Activated naive CD4-positive, alpha-beta T cell treated with anti-CD3 and anti-CD28 coated beads, Interleukin-2, amount 50 U/mL, for 24 hours (primary cell): ENCODE measurements at regions not wholly inside any gene's neighbourhood (a gene's known extent, or its start where the extent isn't known, plus 50 kb on each side); places are given as distances from the start of the nearest gene placed in this dataset.

Source experiments
- H3K27ac Mint-ChIP-seq: one replicate; pipeline ENCODE4 v1.8.0; 2021; ENCODE audit warnings: mild to moderate bottlenecking, mixed read lengths
- H3K27me3 Mint-ChIP-seq: one replicate; pipeline ENCODE4 v1.8.0; 2021; ENCODE audit warnings: mixed read lengths
- H3K36me3 Mint-ChIP-seq: one replicate; pipeline ENCODE4 v1.8.0; 2021; ENCODE audit warnings: mixed read lengths
- H3K4me1 Mint-ChIP-seq: one replicate; pipeline ENCODE4 v1.8.0; 2021; ENCODE audit warnings: mixed read lengths
- H3K4me3 Mint-ChIP-seq: one replicate; pipeline ENCODE4 v1.8.0; 2021; ENCODE audit warnings: mild to moderate bottlenecking, mixed read lengths
- H3K9me3 Mint-ChIP-seq: one replicate; pipeline ENCODE4 v1.8.0; 2021; ENCODE audit warnings: mixed read lengths

DNA sequence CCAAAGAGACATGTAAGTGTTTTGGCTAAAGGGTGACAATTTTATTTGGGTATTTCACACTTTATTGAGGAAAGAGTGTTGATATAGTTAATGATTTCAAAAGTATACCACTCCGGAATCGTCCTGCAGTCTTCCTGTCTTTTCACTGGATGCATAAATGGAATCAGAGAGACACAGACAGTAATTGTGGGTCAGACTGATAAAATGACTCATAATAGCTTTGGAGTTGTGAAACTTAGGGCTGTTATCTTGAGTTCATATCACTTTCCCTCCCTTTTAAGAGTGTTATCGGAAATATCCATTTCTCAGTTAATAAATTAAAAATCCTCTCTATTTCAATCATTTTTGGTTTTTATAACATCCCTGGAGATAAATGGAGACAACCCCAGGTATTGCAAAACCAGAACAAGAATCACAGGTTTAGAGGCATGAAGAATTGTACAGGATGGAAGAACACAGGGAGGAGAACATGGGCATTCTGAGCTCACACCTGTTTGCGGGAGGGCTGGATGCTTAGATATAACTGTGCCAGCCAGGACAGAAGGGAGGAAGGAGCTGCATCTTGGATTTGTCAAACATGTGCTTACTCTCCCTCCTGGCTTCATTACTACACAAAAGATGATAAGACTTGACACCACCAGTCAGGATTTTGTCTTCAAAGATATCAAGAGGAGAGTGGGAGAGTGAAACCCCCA is 185.4 kb downstream of the LMO4 start:
- H3K9me3 Mint-ChIP-seq, result no peaks in the 10 kb centered on the region
- H3K4me3 Mint-ChIP-seq, result no peak overlapping the region
- no peaks in the 10 kb centered on the region for H3K4me1 Mint-ChIP-seq
- no peak overlapping the region for H3K27ac Mint-ChIP-seq
- H3K27me3 Mint-ChIP-seq, result peaks cover 4% of the 10 kb centered on the region
- H3K36me3 Mint-ChIP-seq, result no peaks in the 10 kb centered on the region

DNA sequence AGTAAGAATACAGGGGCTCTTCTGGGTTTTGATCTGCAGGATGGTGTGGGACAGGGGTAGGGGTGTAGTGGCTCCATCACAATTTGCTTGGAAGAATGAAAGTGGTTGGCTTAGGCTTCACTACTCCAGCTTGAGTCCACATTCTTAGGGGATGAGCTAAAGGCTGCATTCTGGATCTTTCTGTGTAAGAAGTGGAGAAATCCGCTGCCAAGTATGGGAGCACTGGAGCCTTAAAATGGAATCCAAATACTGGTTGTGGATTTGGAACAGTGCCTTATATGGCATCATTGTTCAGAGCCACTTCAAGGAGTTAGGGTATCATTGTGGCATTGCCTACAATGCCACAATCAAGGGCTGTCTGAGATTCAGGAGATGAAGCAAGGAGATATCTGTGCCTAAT is 187.1 kb downstream of the LMO4 start:
- no peak overlapping the region for H3K27ac Mint-ChIP-seq
- H3K4me3 Mint-ChIP-seq, result no peak overlapping the region
- no peaks in the 10 kb centered on the region for H3K9me3 Mint-ChIP-seq
- H3K4me1 Mint-ChIP-seq, result no peaks in the 10 kb centered on the region
- peaks cover 4% of the 10 kb centered on the region for H3K27me3 Mint-ChIP-seq
- no peaks in the 10 kb centered on the region for H3K36me3 Mint-ChIP-seq

DNA sequence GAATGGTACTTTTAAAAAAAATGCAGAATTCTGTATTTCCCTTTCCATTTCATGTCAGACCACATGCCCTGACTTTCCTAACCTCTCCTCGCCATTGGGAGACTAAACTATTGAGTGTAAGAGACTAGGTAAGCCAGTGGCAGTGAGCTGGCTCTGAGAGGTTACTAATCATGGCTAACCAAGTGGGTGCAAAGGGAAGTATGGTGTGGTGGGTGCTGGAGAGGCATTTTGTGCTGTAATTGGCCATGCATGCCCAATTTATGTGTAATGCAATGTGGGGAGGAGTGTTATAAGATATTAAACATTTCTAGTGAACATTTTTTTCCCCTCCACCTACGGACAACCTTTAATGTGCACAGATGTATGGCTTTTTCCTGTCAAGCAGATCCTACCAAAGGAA is 190.1 kb downstream of the LMO4 start:
- Mint-ChIP-seq H3K4me3 (no peak overlapping the region), H3K4me1 (no peaks in the 10 kb centered on the region), H3K27me3 (peaks cover 4% of the 10 kb centered on the region), H3K36me3 (no peaks in the 10 kb centered on the region), H3K27ac (no peak overlapping the region), H3K9me3 (peaks cover 6% of the 10 kb centered on the region)

DNA sequence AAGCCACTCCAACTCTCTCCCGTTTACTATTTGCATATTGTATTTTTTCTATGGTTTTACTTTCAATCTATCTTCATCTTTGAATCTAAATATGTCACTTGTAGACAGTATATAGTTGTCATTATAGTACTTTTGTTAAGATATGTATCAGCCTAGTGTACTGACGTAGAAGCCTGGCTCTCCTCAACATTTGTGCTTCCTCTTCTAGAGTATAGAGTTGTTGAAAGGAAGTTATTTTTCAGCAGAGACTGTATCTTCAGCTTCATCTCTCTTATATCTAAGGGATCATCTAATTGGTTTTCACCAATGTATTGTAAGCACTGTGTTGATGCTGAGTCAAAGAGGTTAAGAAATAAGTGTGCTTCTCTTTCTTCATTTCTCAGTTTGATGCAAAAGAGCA is 192.8 kb downstream of the LMO4 start:
- no peak overlapping the region for H3K4me3 Mint-ChIP-seq
- H3K27me3 Mint-ChIP-seq, result no peaks in the 10 kb centered on the region
- H3K36me3 Mint-ChIP-seq, result no peaks in the 10 kb centered on the region
- no peaks in the 10 kb centered on the region for H3K4me1 Mint-ChIP-seq
- no peak overlapping the region for H3K27ac Mint-ChIP-seq
- peaks cover 6% of the 10 kb centered on the region for H3K9me3 Mint-ChIP-seq

DNA sequence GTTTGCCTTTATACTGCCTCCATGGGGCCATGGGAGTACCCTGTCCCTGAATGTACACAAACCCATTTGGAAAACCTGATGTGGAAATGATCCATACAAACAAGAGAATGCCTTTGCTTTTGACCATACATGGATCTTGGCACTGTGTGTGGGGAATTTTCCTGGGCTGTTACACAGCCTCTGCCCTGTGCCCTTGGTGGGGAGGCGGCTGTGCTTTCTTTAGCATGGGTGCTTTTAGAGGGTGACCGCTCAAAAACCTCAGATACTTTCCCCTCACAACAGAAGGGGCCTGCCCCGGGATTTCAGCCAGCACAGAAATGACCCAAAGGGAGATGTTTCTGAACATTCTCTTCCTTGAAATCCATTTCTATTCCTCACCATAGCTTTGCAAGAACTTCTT is 194.8 kb downstream of the LMO4 start:
- no peak overlapping the region for H3K4me3 Mint-ChIP-seq
- H3K36me3 Mint-ChIP-seq, result no peaks in the 10 kb centered on the region
- H3K27me3 Mint-ChIP-seq, result peaks cover 1% of the 10 kb centered on the region
- H3K4me1 Mint-ChIP-seq, result no peaks in the 10 kb centered on the region
- peaks cover 6% of the 10 kb centered on the region for H3K9me3 Mint-ChIP-seq
- no peak overlapping the region for H3K27ac Mint-ChIP-seq

DNA sequence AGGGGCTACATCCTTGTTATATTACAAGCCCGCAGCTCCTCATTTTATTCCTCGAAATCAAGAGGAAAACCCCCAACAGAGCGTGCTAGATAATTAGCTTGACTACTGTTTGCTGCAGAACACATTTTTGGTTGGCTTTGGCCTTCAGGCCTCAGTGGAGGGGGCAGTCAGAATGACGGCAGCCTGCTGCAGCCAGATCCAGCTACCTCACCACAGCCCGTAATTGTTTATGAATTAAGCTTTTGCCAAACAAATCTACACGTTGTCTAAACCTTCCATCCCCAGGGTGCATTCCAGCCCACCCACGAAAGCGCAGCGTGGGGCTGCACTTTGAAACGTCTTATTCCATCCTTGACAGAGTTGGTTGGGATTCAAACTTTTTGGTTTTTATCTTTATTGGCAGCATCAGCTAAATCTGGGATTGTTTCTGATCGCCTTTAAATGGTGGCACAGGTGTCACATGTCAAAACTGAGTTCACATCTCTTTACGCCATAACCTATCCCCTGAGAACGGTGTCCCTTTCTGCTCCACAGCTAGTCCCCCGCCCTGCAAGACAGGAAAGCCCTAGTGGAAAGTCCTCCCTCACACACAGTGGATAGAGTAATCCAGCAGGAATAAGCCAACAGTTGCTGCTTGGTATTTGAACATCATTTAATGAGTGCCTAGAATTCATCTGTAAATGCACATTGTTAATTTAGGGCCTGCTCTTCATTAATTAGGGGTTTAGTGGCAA is 195.5 kb downstream of the LMO4 start:
- H3K36me3 Mint-ChIP-seq, result no peaks in the 10 kb centered on the region
- H3K27ac Mint-ChIP-seq, result no peak overlapping the region
- peaks cover 6% of the 10 kb centered on the region for H3K9me3 Mint-ChIP-seq

DNA sequence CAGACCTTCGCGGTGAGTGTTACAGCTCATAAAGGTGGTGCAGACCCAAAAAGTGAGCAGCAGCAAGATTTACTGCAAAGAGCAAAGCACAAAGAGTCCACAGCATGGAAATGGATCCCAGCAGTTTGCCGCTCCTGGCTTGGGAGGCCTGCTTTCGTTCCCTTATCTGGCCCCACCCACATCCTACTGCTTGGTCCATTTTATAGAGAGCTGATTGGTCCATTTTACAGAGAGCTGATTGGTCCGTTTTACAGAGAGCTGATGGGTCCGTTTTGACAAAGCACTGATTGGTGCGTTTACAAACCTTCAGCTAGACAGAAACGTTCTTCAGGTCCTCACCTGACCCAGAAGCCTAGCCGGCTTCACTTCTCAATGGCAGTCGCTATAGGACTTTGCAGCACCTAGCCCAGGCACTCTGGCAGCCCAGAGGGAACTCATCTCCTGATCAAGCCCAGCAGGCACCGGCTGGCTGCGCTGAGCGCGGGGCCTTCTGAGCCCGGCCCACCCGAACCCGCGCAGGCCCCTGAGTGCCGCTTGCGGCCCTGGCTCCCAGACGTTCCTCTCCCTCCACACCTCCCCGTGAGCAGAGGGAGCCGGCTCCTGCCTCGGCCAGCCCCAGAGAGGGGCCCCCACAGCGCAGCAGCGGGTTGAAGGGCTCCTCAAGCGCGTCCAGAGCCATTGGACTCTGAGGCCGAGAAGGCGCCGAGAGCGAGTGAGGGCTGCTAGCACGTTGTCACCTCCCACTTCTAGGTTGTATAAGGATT is 200.3 kb downstream of the LMO4 start:
- no peaks in the 10 kb centered on the region for H3K4me1 Mint-ChIP-seq
- peaks cover 2% of the 10 kb centered on the region for H3K27me3 Mint-ChIP-seq
- H3K27ac Mint-ChIP-seq, result no peak overlapping the region
- H3K9me3 Mint-ChIP-seq, result no peaks in the 10 kb centered on the region
- H3K4me3 Mint-ChIP-seq, result no peak overlapping the region
- no peaks in the 10 kb centered on the region for H3K36me3 Mint-ChIP-seq

More for the DNA sequence above, 195.5 kb downstream of the LMO4 start:
- H3K4me3 Mint-ChIP-seq, result no peak overlapping the region
- H3K27me3 Mint-ChIP-seq, result peaks cover 2% of the 10 kb centered on the region
- no peaks in the 10 kb centered on the region for H3K4me1 Mint-ChIP-seq

DNA sequence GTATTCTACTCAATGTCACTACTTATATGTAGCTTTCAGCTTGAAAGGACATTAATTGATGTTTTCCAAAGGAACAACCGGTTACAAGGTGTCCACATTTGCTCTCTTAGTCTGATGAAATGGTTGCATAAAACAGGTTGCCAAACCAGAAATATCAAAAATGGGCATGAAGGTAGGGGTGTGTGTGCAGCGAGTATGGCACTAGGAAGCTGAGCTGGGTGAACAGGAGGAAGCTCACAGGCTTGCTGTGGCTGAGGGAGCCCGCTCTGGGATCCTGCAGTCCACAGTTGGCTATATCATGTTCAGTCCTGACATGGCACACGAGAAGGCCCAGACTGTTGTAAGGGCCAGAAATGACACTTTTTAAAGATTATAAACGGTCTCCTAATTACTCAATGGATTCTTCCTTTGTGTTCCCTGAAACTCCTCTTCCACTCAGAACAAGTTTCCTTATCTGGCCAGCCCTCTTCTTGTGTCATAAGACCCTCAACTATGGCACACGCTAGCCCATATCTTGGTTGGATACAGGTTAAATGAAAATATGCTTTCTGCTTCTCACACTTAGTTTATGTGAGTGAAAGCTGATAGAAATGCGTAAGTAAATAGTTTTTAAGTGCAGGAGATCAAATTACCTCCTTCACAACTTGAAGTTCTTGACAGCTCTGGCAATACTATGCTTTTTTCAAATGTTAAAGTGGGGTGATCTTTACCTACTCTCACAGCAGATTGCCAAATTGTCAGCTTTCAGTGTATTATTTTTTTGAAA is 201.5 kb downstream of the LMO4 start:
- H3K27me3 Mint-ChIP-seq, result peaks cover 2% of the 10 kb centered on the region
- H3K36me3 Mint-ChIP-seq, result no peaks in the 10 kb centered on the region
- H3K27ac Mint-ChIP-seq, result no peak overlapping the region
- H3K9me3 Mint-ChIP-seq, result no peaks in the 10 kb centered on the region
- no peaks in the 10 kb centered on the region for H3K4me1 Mint-ChIP-seq
- H3K4me3 Mint-ChIP-seq, result no peak overlapping the region

DNA sequence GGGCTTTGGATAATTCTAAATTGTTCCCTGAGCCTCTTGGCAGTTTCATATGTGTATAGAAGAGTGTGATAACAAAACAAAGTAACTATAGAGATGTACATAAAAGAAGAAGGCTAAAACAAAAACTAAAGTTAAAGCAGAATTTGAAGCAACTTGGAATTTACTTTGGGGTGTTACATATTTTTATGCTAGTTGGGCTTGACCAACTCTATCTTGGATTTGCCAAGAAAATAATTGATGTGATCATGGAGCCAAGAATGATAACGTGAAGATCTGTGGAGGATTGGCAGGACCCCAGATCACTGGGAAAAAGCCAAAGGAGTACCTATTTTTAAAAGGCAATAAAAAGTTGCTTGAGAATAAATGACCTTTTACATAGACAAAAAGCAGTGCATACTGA is 206.9 kb downstream of the LMO4 start:
- no peaks in the 10 kb centered on the region for H3K36me3 Mint-ChIP-seq
- no peak overlapping the region for H3K27ac Mint-ChIP-seq

DNA sequence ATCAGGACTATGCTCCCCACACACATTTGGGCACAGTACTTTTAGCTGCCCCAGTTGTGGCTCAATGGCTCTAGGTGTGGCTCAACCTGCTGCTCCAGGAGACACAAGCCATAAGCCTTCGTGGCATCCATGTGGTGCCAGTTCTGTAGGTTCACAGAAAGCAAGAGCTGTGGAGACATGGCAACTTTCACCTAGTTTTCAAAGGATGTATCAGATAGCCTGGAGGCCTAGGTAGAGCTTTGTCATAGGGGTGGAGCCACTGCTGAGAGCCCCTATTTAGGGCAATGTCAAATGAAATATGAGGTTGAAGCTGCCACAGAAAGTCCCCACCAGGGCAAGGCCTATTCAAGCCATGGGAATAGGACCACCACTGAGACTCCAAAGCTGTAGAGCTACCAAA is 210.5 kb downstream of the LMO4 start:
- H3K4me1 Mint-ChIP-seq, result no peaks in the 10 kb centered on the region
- peaks cover 15% of the 10 kb centered on the region for H3K9me3 Mint-ChIP-seq
- H3K4me3 Mint-ChIP-seq, result no peak overlapping the region
- peaks cover 1% of the 10 kb centered on the region for H3K36me3 Mint-ChIP-seq
- H3K27ac Mint-ChIP-seq, result no peak overlapping the region
- no peaks in the 10 kb centered on the region for H3K27me3 Mint-ChIP-seq

More for the DNA sequence above, 206.9 kb downstream of the LMO4 start:
- Mint-ChIP-seq H3K4me3 (no peak overlapping the region), H3K27me3 (no peaks in the 10 kb centered on the region), H3K9me3 (no peaks in the 10 kb centered on the region), H3K4me1 (no peaks in the 10 kb centered on the region)

DNA sequence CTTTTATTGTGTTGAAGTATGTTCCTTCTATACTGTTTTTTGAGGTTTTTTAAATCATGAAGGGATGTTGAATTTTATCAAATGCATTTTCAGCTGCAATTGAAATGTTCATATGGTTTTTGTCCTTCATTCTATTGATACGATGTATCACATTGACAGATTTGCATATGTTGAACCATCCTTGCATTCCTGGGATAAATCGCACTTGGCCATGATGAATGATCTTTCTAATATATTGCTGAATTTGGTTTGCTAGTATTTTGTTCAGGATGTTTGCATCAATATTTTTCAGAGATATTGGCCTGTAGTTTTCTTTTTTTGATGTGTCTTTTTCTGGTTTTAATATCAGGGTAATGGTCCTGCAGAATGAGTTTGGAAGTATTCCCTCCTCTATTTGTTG is 214.0 kb downstream of the LMO4 start:
- peaks cover 1% of the 10 kb centered on the region for H3K36me3 Mint-ChIP-seq
- peaks cover 2% of the 10 kb centered on the region for H3K27me3 Mint-ChIP-seq
- H3K27ac Mint-ChIP-seq, result no peak overlapping the region
- H3K4me3 Mint-ChIP-seq, result no peak overlapping the region
- no peaks in the 10 kb centered on the region for H3K4me1 Mint-ChIP-seq
- H3K9me3 Mint-ChIP-seq, result peaks cover 42% of the 10 kb centered on the region

DNA sequence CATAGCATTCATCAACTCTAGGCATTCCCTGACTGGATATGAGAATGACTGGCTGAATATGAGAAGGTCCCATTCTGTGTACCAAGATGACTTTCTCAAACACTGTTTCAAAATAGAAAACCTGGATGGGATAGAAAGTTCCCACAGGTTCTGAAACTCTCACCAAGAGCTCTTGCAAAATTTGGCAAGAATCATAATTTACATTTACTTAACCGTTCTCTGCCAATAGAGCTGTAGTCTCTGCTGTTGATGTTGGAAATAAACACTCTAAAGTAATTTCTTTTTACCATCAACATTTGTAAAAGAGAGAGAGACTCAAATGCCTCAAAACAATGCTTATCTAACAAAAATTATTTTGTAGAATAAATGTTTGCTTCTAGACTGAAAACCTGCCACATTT is 221.1 kb downstream of the LMO4 start:
- Mint-ChIP-seq H3K27me3 (peaks cover 5% of the 10 kb centered on the region), H3K4me1 (no peaks in the 10 kb centered on the region), H3K27ac (no peak overlapping the region), H3K9me3 (peaks cover 21% of the 10 kb centered on the region), H3K36me3 (no peaks in the 10 kb centered on the region), H3K4me3 (no peak overlapping the region)

DNA sequence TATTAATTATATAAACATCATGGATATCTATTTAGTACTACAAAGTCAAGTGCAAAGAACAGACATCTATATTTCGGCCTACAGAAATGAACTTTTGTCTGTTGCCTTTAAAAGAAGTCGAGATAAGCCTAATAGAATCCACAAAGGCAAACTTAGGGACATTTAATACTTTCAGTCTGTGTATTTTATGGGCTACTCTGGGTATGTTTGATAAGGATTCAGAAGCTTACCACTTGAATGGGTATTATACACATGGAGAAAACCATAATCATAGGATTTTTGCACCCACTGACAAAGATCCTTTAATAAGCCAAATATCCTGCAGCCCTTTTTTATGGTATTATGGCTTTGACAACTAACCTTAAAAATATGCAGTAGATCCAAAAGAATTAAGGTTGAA is 224.8 kb downstream of the LMO4 start:
- H3K36me3 Mint-ChIP-seq, result no peaks in the 10 kb centered on the region
- H3K27me3 Mint-ChIP-seq, result peaks cover 2% of the 10 kb centered on the region
- no peak overlapping the region for H3K4me3 Mint-ChIP-seq
- no peaks in the 10 kb centered on the region for H3K4me1 Mint-ChIP-seq
- H3K9me3 Mint-ChIP-seq, result no peaks in the 10 kb centered on the region
- no peak overlapping the region for H3K27ac Mint-ChIP-seq

DNA sequence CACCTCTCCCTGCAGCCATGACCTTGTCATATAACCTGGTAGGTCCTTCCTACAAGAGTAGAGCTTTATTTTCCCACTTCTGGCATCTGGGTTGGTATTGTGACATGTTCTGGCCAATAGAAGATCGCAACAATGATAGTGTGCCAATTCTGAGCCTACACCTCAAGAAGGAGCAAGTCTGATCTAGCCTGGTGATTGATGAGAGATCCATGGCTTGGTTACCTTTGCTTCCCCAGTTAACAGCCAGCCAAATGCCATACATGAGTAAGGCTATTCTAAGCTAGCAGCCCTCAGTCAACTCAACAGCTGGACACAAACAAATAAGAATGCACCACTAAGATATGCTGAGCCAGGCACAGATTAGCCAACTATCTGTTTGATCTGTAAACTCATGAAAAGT is 226.7 kb downstream of the LMO4 start:
- H3K27me3 Mint-ChIP-seq, result peaks cover 1% of the 10 kb centered on the region
- no peak overlapping the region for H3K27ac Mint-ChIP-seq
- no peaks in the 10 kb centered on the region for H3K4me1 Mint-ChIP-seq
- H3K9me3 Mint-ChIP-seq, result no peaks in the 10 kb centered on the region
- no peaks in the 10 kb centered on the region for H3K36me3 Mint-ChIP-seq
- no peak overlapping the region for H3K4me3 Mint-ChIP-seq

DNA sequence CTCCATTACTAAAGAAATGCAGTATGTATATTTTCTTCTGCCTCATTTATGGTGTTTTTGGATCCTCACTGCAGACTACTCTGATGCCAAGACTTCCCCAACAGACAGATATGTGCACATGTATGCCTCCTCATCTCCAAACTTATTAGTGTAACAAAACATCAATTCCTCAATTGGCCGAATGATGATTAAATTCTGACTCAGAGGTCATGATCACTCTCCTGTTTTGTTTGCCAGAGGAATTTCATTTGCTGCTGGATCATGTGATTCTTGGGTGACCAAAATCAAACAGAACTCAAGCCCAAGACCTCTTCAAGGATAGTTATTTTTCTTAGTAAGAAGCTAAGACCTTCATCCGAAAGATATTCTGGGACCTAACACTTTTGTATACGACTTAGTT is 227.6 kb downstream of the LMO4 start:
- Mint-ChIP-seq H3K27ac (no peak overlapping the region), H3K36me3 (no peaks in the 10 kb centered on the region), H3K4me3 (no peak overlapping the region), H3K9me3 (no peaks in the 10 kb centered on the region), H3K27me3 (peaks cover 1% of the 10 kb centered on the region), H3K4me1 (no peaks in the 10 kb centered on the region)
